Naive thymus-derived CD4-positive, alpha-beta T cell (primary cell): ENCODE measurements at regions not wholly inside any gene's neighbourhood (a gene's known extent, or its start where the extent isn't known, plus 50 kb on each side); places are given as distances from the start of the nearest gene placed in this dataset.

ENCODE experiments used
- ATAC-seq: fragments of 150-1000 bp; cut with Tn5 transposase; 2 replicates; pipeline ENCODE4 v1.10.0; 2021; ENCODE audit warnings: mild to moderate bottlenecking, moderate library complexity
- CTCF ChIA-PET: fragments of 350-600 bp; sonication (Branson Sonifier 250); formaldehyde crosslinking; loops from one replicate; lab custom pipeline; 2021; ENCODE audit warnings: antibody characterized with exemption; lab: Charles Lee
- POLR2A ChIA-PET: fragments of 350-600 bp; sonication (Branson Sonifier 250); formaldehyde crosslinking; loops from one replicate; lab custom pipeline; 2021; ENCODE audit warnings: antibody characterized with exemption, inconsistent platforms; lab: Charles Lee
- DNase-seq, 9 donors: peaks; one replicate each; pipeline versions ENCODE4 v3.0.0 to v3.0.0-alpha.2; 2020 to 2022; ENCODE audit warnings: mixed read lengths in 1 of 9
- H3K27ac ChIP-seq: one replicate; pipeline ENCODE4 v1.7.0; 2013; ENCODE audit warnings: mild to moderate bottlenecking, low read depth, low read length, moderate library complexity
- H3K27me3 ChIP-seq, 2 donors: one replicate each; pipeline ENCODE4 v1.7.0; 2013; ENCODE audit warnings: low read length in 2 of 2, mild to moderate bottlenecking in 2 of 2, moderate library complexity in 2 of 2; ENCODE audit not compliant: control insufficient read depth in 2 of 2, insufficient read depth in 2 of 2
- H3K36me3 ChIP-seq, 3 experiments: 1 replicate in 2 of 3; 2 replicates in 1 of 3; pipeline ENCODE4 v1.7.0; 2013; ENCODE audit warnings: low read length in 3 of 3, mild to moderate bottlenecking in 3 of 3, moderate library complexity in 1 of 3; ENCODE audit not compliant: insufficient read depth in 3 of 3, control insufficient read depth in 2 of 3
- H3K4me1 ChIP-seq, 2 donors: one replicate each; pipeline ENCODE4 v1.7.0; 2013; ENCODE audit warnings: low read length in 2 of 2, mild to moderate bottlenecking in 2 of 2, moderate library complexity in 1 of 2; ENCODE audit not compliant: control insufficient read depth in 2 of 2, insufficient read depth in 2 of 2
- H3K4me3 ChIP-seq: 2 replicates; pipeline ENCODE4 v1.7.0; 2013; ENCODE audit warnings: mild to moderate bottlenecking, low read length
- H3K9me3 ChIP-seq, 3 experiments: 1 replicate in 2 of 3; 2 replicates in 1 of 3; pipeline ENCODE4 v1.7.0; 2013; ENCODE audit warnings: low read length in 3 of 3; ENCODE audit not compliant: control insufficient read depth in 2 of 3
- H3K27ac Mint-ChIP-seq, 9 donors: one replicate each; pipeline ENCODE4 v1.8.0; 2020 to 2022; ENCODE audit warnings: mixed read lengths in 9 of 9, mild to moderate bottlenecking in 8 of 9, moderate library complexity in 5 of 9, inconsistent platforms in 2 of 9
- H3K27me3 Mint-ChIP-seq, 5 donors: one replicate each; pipeline ENCODE4 v1.8.0; 2021 to 2022; ENCODE audit warnings: mixed read lengths in 5 of 5, mild to moderate bottlenecking in 1 of 5
- H3K36me3 Mint-ChIP-seq, 5 donors: one replicate each; pipeline ENCODE4 v1.8.0; 2020 to 2022; ENCODE audit warnings: mixed read lengths in 5 of 5, mild to moderate bottlenecking in 3 of 5, inconsistent platforms in 1 of 5
- H3K4me1 Mint-ChIP-seq, 7 donors: one replicate each; pipeline ENCODE4 v1.8.0; 2020 to 2022; ENCODE audit warnings: mixed read lengths in 7 of 7, mild to moderate bottlenecking in 3 of 7, inconsistent platforms in 1 of 7
- H3K4me3 Mint-ChIP-seq, 10 donors: one replicate each; pipeline ENCODE4 v1.8.0; 2020 to 2022; ENCODE audit warnings: mild to moderate bottlenecking in 10 of 10, mixed read lengths in 10 of 10, moderate library complexity in 6 of 10, inconsistent platforms in 2 of 10
- H3K9me3 Mint-ChIP-seq, 11 donors: one replicate each; pipeline ENCODE4 v1.8.0; 2020 to 2022; ENCODE audit warnings: mixed read lengths in 11 of 11, mild to moderate bottlenecking in 4 of 11, inconsistent platforms in 1 of 11, moderate library complexity in 1 of 11
- intact Hi-C, 2 donors: fragments of 100-400 bp; cut with micrococcal nuclease; formaldehyde crosslinking; loops; one replicate each; pipeline ENCODE4 v1.15.1; 2023

DNA sequence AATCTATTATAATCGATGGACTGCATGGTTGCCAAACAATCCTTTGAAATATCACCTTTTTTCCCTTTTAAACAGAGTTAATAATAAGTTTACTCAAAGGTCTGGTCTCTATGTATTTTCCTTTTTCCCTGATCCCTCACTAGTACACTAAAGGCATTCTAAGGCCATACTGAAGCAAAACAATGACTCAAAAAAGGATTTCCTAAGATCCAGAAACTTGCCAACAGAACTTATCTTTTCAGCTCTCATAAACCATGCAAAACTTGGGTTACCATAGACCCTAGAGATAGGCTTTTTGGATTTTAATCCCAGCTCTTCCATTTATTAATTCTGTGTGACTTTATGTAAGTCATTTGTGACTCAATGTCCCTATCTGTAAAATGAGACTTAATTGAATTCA, 77.1 kb downstream of the IFI44 start:
- Mint-ChIP-seq H3K4me1 (no peaks in the 10 kb centered on the region), H3K36me3 (no peaks in the 10 kb centered on the region), H3K27me3 (peaks cover 0 to 40% (median 17%) of the 10 kb centered on the region in 5 donors), H3K9me3 (peaks cover 0 to 2% (median 0%) of the 10 kb centered on the region in 11 donors), H3K4me3 (no peak overlapping the region), H3K27ac (no peak overlapping the region)
- POLR2A ChIA-PET = no interaction called here
- Histone ChIP-seq H3K36me3 (no peaks in the 10 kb centered on the region), H3K4me3 (no peak overlapping the region), H3K27me3 (no peaks in the 10 kb centered on the region), H3K4me1 (no peaks in the 10 kb centered on the region), H3K27ac (no peak overlapping the region), H3K9me3 (no peaks in the 10 kb centered on the region)
- DNase-seq = no peak
- intact Hi-C loops = no loop called here
- no peak for ATAC-seq
- CTCF ChIA-PET = no interaction called here

DNA sequence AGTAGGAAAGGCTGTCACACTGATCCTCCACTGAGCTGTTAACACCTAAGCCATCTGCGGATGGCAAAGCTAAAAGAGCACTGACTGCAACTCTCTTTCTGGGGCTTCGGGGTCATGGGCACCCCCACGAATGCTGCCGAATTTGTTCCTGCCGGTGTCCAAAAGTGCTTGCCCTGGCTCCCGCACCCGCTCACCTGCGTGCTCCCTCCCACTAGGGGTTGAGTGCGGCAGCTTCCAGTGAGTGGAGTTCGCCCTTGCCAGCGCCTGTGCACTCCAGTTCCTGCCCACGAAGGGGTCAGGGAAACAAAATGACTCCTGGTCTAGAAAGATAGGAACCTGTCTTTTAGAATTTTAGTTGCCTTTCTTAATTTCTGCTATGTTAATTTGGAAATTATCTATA, 78.7 kb downstream of the IFI44 start:
- no peaks in the 10 kb centered on the region for H3K4me1 ChIP-seq
- Mint-ChIP-seq H3K4me3 (no peak overlapping the region), H3K9me3 (peaks cover 0 to 2% (median 0%) of the 10 kb centered on the region in 11 donors), H3K27me3 (peaks cover 0 to 32% (median 17%) of the 10 kb centered on the region in 5 donors), H3K36me3 (no peaks in the 10 kb centered on the region), H3K4me1 (no peaks in the 10 kb centered on the region), H3K27ac (no peak overlapping the region)
- DNase-seq = no peak
- H3K9me3 ChIP-seq = no peaks in the 10 kb centered on the region
- intact Hi-C loops = no loop called here
- ATAC-seq = no peak
- POLR2A ChIA-PET = no interaction called here
- H3K36me3 ChIP-seq = no peaks in the 10 kb centered on the region
- H3K27ac ChIP-seq = no peak overlapping the region
- H3K27me3 ChIP-seq = no peaks in the 10 kb centered on the region
- no peak overlapping the region for H3K4me3 ChIP-seq
- CTCF ChIA-PET = no interaction called here

DNA sequence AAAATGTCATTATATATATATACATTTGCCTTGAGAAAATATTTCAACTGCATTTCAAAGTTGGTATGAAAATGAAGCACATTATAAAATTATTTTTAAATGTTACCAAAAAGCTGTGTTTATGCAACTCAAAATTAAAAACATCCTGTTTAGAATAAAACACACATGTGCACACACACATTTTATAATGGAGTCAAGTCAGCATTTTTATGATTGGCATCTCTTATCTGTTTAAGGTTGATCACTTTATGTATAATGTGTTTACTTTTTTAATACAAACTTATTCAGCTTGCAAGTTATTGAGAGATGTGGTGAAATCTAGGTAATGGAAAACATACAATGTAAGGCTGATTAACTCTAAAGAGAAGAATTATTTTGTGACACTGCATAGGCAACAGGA, 80.4 kb downstream of the IFI44 start:
- Mint-ChIP-seq H3K4me3 (no peak overlapping the region), H3K4me1 (no peaks in the 10 kb centered on the region), H3K36me3 (no peaks in the 10 kb centered on the region), H3K9me3 (peaks cover 0 to 2% (median 0%) of the 10 kb centered on the region in 11 donors), H3K27me3 (peaks cover 0 to 26% (median 13%) of the 10 kb centered on the region in 5 donors), H3K27ac (no peak overlapping the region)
- no peaks in the 10 kb centered on the region for H3K27me3 ChIP-seq
- H3K9me3 ChIP-seq = no peaks in the 10 kb centered on the region
- no peak overlapping the region for H3K4me3 ChIP-seq
- no peak overlapping the region for H3K27ac ChIP-seq
- ATAC-seq (no peak), DNase-seq (no peak)
- POLR2A ChIA-PET = no interaction called here
- intact Hi-C loops = no loop called here
- CTCF ChIA-PET = no interaction called here
- H3K4me1 ChIP-seq = no peaks in the 10 kb centered on the region
- H3K36me3 ChIP-seq = no peaks in the 10 kb centered on the region

DNA sequence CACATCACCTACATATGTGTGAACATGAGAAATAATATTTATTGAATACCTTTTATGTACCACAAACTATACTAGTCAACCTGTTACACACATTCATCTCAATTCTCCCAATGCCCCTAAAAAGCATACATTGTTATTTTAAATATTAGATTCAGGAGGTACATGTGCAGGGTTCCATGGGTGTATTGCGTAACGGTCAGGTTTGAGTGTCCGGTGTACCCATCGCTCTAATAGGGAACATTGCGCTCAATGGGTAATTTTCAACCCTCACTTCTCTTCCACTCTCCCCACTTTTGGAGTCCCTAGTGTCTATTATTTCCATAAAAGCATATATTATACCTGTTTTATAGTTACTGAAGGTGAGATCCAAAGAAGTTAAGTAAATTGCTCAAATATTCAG, 82.0 kb downstream of the IFI44 start:
- H3K27me3 ChIP-seq = no peaks in the 10 kb centered on the region
- DNase-seq (no peak), ATAC-seq (no peak)
- ChIA-PET CTCF (no interaction called here), POLR2A (no interaction called here)
- no peak overlapping the region for H3K27ac ChIP-seq
- H3K4me1 Mint-ChIP-seq = no peaks in the 10 kb centered on the region
- intact Hi-C loops = no loop called here
- no peak overlapping the region for H3K27ac Mint-ChIP-seq
- H3K9me3 Mint-ChIP-seq = peaks cover 0 to 2% (median 0%) of the 10 kb centered on the region in 11 donors
- no peaks in the 10 kb centered on the region for H3K36me3 ChIP-seq
- no peak overlapping the region for H3K4me3 Mint-ChIP-seq
- H3K27me3 Mint-ChIP-seq = peaks cover 3 to 25% (median 13%) of the 10 kb centered on the region in 5 donors
- H3K9me3 ChIP-seq = no peaks in the 10 kb centered on the region
- no peaks in the 10 kb centered on the region for H3K4me1 ChIP-seq
- H3K4me3 ChIP-seq = no peak overlapping the region
- no peaks in the 10 kb centered on the region for H3K36me3 Mint-ChIP-seq

DNA sequence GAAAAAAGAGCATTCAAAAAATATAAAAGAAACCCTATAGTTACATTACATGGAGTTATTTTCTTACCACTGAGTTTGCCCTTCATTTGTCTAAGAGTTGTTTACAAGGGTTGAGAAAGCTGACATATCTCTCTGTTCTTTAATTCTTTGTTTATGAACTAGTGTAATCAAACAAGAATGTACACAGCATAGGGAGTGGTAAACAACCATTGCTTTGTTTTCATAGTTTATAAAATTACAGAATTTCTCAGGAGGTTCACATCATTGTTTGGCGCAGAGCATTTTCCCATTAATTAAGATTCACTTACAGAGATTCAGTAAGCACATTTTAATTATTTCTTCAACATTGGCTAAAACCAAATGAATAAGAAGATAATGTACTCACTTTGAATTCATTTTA, 87.6 kb downstream of the IFI44 start:
- H3K27me3 Mint-ChIP-seq = peaks cover 3 to 16% (median 7%) of the 10 kb centered on the region in 5 donors
- POLR2A ChIA-PET = no interaction called here

DNA sequence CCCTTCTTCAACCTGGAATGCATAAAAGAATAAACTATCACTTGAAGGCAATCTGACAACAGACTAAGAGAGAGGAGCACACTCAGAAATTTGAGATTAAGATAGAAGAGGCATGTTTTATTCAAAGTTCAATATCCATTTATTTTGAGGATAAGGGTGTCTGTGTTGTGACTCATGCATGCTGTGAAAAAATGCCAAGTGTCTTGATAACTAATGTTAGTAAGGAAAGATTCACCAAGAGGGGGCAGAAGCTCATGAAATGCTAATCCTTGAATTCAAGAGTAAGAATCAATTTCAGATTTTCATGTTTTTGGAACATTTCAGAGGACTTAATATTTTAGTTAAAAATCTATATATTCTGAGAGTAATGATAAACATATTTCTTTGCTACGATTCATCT, 94.0 kb downstream of the IFI44 start:
- Mint-ChIP-seq H3K36me3 (peaks cover 0 to 3% (median 0%) of the 10 kb centered on the region in 5 donors), H3K27me3 (peaks cover 0 to 12% (median 11%) of the 10 kb centered on the region in 5 donors), H3K4me1 (no peaks in the 10 kb centered on the region), H3K9me3 (peaks cover 0 to 7% (median 2%) of the 10 kb centered on the region in 11 donors), H3K27ac (no peak overlapping the region), H3K4me3 (no peak overlapping the region)
- Histone ChIP-seq H3K4me1 (no peaks in the 10 kb centered on the region), H3K9me3 (no peaks in the 10 kb centered on the region), H3K27me3 (no peaks in the 10 kb centered on the region), H3K27ac (no peak overlapping the region), H3K36me3 (no peaks in the 10 kb centered on the region), H3K4me3 (no peak overlapping the region)
- ATAC-seq = no peak
- ChIA-PET POLR2A (no interaction called here), CTCF (no interaction called here)
- no peak for DNase-seq
- intact Hi-C loops = no loop called here

More for the DNA sequence above, 87.6 kb downstream of the IFI44 start:
- Histone ChIP-seq H3K27me3 (no peaks in the 10 kb centered on the region), H3K4me1 (no peaks in the 10 kb centered on the region), H3K9me3 (no peaks in the 10 kb centered on the region), H3K27ac (no peak overlapping the region), H3K36me3 (no peaks in the 10 kb centered on the region), H3K4me3 (no peak overlapping the region)
- Mint-ChIP-seq H3K27ac (no peak overlapping the region), H3K9me3 (peaks cover 0 to 12% (median 6%) of the 10 kb centered on the region in 11 donors), H3K4me3 (no peak overlapping the region), H3K36me3 (peaks cover 0 to 6% (median 0%) of the 10 kb centered on the region in 5 donors), H3K4me1 (no peaks in the 10 kb centered on the region)
- CTCF ChIA-PET = no interaction called here
- intact Hi-C loops = no loop called here
- DNase-seq (no peak), ATAC-seq (no peak)

DNA sequence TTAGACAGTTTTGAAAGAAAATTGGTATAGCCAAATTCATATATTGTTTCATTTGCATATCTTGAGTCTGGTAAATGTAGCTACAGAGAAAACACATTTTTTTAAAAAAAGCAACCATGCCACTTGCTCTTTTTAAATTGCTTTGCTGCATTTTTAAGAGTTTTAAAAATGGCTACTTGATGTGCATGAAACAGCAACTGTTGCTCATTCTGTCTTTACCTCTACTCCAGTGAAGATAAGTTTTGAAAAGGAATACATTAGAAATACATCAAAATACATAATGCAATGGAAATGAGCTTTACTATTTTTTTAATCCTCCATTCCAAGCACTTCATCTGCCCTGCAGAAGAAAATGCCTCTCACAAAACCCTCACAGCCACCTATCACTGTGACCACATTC, 95.5 kb downstream of the IFI44 start:
- intact Hi-C loops = no loop called here

More for the DNA sequence above, 95.5 kb downstream of the IFI44 start:
- no peak overlapping the region for H3K4me3 ChIP-seq
- H3K27ac Mint-ChIP-seq = no peak overlapping the region
- no peak overlapping the region for H3K4me3 Mint-ChIP-seq
- H3K9me3 Mint-ChIP-seq = peaks cover 0 to 3% (median 0%) of the 10 kb centered on the region in 11 donors
- ATAC-seq (no peak), DNase-seq (no peak)
- no peaks in the 10 kb centered on the region for H3K27me3 ChIP-seq
- CTCF ChIA-PET = no interaction called here
- no peaks in the 10 kb centered on the region for H3K36me3 Mint-ChIP-seq
- H3K4me1 ChIP-seq = no peaks in the 10 kb centered on the region
- no peaks in the 10 kb centered on the region for H3K9me3 ChIP-seq
- POLR2A ChIA-PET = no interaction called here
- H3K36me3 ChIP-seq = no peaks in the 10 kb centered on the region
- peaks cover 0 to 11% (median 7%) of the 10 kb centered on the region in 5 donors for H3K27me3 Mint-ChIP-seq
- no peak overlapping the region for H3K27ac ChIP-seq
- H3K4me1 Mint-ChIP-seq = no peaks in the 10 kb centered on the region
